HG02610 (cell line): ENCODE measurements at regions not wholly inside any gene's neighbourhood (a gene's known extent, or its start where the extent isn't known, plus 50 kb on each side); places are given as distances from the start of the nearest gene placed in this dataset.
"Not testable (repeated sequence)": the region's sequence is repeated elsewhere in the genome, so short reads cannot be mapped to it uniquely, and the experiment has no call there.

Experiments
- ATAC-seq: cut with Tn5 transposase; IDR thresholded peaks from one replicate; pipeline ENCODE4 v1.9.1; 2021; ENCODE audit warnings: mild to moderate bottlenecking, moderate library complexity; ENCODE audit not compliant: unreplicated experiment

- ATAC-seq = not testable (repeated sequence)
Measured at GRCh38 chr4:9505341-9505740, 61.1 kb downstream of the DEFB131A start.

- ATAC-seq = not testable (repeated sequence)
Measured at GRCh38 chr4:9506672-9507071, 62.5 kb downstream of the DEFB131A start.

DNA sequence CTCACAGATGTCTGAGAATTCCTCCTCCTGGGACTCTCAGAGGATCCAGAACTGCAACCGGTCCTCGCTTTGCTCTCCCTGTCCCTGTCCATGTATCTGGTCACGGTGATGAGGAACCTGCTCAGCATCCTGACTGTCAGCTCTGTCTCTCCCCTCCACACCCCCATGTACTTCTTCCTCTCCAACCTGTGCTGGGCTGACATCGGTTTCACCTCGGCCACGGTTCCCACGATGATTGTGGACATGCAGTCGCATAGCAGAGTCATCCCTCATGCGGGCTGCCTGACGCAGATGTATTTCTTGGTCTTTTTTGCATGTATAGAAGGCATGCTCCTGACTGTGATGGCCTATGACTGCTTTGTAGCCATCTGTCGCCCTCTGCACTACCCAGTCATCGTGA, 68.7 kb downstream of the DEFB131A start:
- not testable (repeated sequence) for ATAC-seq

DNA sequence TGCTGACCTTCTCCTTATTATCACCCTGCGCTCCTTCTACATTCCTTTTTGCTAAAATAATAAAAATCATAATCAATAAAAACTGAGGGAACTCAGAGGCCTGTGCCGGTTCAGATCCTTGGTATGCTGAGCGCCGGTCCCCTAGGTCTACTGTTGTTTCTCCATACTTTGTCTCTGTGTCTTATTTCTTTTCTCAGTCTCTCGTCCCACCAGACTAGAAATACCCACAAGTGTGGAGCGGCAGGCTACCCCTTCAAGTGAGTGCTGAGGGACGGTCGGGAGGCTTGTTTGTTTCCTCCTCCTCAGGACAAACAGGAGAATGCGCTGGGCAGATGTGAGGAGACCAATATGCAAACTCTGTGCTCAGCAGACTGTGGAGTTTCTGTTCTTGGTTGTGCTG, 75.4 kb downstream of the DEFB131A start:
- not testable (repeated sequence) for ATAC-seq

DNA sequence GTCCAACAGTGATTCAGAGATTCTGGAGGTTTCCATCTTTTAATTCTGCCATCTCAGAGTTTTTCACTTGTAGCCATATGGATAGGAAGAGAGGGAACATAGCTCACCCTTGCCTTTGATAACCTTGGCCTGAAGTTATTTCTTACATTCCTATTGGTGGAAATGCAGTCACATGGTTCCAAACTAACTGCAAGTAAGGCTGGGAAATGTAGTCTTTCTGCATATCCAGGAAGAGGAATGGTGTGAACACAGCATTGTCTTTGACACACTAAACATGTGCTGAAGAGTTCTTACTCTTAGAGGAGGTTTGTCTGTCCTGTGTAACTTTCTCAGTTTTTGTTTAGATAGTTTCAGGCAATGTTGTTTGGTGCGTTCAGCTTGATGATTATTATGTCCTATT, 78.7 kb downstream of the DEFB131A start:
- ATAC-seq = not testable (repeated sequence)

DNA sequence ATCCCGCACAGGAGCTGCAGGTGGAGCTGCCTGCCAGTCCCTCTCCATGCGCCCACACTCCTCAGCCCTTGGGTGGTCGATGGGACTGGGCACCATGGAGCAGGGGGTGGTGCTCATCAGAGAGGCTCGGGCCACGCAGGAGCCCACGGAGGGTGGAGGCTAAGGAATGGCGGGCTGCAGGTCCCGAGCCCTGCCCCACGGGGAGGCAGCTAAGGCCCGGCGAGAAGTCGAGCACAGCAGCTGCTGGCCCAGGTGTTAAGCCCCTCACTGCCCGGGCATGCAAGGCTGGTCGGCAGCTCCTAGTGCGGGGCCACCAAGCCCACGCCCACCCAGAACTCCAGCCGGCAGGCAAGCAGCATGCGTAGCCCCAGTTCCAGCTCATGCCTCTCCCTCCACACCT, 80.2 kb downstream of the DEFB131A start:
- ATAC-seq = not testable (repeated sequence)

- not testable (repeated sequence) for ATAC-seq
Measured at GRCh38 chr4:9532134-9532862, 88.1 kb downstream of the DEFB131A start.

DNA sequence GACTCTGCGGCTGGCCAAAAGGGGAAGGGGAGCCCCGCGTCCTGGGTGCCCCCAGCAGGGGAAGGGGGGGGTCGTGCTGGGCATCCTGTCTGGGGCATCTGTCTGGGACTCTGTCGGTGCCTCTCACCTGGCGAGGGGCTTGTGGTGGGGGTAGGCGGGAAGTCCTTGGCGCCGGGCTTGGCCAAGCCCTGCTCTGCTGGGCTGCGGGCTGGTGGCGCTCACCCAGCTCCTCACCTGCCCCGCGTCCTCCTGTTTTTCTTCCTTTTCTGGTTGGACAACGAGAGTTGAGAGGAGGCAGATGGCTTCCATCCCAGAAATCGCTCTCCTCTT, 88.6 kb downstream of the DEFB131A start:
- ATAC-seq = not testable (repeated sequence)

- ATAC-seq = not testable (repeated sequence)
Measured at GRCh38 chr4:9537101-9537500, 92.9 kb downstream of the DEFB131A start.

GRCh38 chr4:9539939-9540520, 95.8 kb downstream of the DEFB131A start:
- ATAC-seq = not testable (repeated sequence)

- not testable (repeated sequence) for ATAC-seq
Measured at GRCh38 chr4:9541388-9541915, 97.2 kb downstream of the DEFB131A start.

DNA sequence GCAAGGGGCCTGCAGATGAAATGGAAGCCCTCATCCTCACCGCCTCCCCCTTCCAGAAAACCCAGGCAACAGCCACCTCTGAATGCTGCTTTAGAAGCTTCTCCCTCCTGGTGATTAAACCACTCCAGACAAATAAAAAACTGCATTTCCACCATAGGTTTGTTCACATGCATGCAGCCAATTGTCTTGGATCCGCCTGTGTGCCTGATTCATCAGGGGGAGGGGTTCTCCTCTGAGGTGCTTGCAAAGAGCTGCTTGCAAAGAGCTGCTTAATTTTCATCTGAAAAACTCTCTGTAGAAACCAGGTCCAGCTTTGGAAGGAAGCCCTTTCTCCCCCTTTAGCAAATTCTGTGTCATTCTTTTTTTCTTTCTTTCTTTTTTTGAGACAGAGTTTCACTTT, 100.6 kb downstream of the DEFB131A start:
- ATAC-seq = not testable (repeated sequence)

- not testable (repeated sequence) for ATAC-seq
Measured at GRCh38 chr4:9547470-9547869, 103.3 kb downstream of the DEFB131A start.

- not testable (repeated sequence) for ATAC-seq
Measured at GRCh38 chr4:9556076-9556475, 111.9 kb downstream of the DEFB131A start.

DNA sequence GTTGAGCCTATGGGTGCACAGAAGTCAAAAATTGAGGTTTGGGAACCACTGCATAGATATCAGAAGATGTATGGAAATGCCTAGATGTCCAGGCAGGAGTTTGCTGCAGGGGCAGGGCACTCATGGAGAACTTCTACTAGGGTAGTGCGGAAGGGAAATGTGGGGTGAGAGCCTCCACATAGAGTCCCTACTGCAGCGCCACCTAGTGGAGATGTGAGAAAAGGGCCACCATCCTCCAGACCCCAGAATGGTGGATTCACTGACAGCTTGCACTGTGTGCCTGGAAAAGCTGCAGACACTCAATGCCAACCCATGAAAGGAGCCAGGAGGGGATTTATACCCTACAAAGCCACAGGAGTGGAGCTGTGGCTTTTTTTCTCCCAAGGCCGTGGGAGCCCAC, 133.7 kb downstream of the DEFB131A start:
- not testable (repeated sequence) for ATAC-seq

- not testable (repeated sequence) for ATAC-seq
Measured at GRCh38 chr4:9582880-9583279, 138.7 kb downstream of the DEFB131A start.

DNA sequence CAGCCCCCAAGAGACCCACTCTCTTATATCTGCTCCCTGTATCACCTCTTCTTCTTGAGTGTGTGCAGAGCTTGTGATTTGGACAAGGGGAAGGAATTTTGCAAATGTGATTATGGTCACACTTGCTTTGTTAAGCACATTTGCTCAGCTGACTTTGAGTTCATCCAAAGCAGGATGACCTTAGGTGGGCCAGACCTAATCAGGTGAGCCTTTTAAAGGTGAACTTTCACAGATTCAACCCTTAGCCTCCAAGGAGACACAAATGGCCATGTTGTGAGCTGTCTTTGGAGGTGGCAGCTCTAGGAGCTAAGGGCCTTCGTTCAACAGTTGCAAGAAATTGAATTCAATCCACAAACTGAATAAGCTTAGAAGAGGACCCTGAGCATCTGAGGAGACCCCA, 147.8 kb downstream of the DEFB131A start:
- ATAC-seq = no peak

DNA sequence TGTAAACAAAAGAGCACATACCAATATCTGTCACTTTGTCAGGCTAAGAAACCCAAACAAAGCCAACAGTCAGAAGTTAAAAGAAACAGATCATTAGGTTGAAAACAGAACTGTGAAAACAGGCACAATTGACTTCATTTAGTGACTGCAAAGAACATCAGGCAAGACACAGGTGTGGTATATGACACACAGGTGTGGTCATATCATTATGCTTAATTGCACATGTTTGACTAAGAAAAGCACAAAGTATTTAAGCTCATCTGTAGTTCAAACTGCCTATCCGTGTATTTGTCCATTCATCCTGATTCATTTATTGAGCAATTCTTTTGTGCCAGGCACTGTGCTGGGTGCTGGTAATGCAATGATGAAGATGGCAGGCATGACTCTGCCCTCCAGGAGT, 150.7 kb downstream of the DEFB131A start:
- no peak for ATAC-seq

DNA sequence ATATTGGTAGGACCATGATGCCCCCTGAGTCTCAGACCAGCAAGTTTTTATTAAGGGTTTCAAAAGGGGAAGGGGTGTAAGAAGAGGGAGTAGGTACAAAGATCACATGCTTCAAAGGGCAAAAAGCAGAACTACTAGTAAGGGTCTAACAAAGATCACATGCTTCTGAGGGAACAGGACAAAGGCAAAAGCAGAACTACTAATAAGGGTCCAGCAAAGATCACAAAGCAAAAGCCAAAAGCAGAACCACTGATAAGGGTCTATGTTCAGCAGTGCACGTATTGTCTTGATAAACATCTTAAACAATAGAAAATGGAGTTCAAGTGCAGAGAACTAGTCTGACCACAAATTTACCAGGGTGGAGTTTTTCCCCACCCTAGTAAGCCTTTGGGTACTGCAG, 151.3 kb downstream of the DEFB131A start:
- not testable (repeated sequence) for ATAC-seq

DNA sequence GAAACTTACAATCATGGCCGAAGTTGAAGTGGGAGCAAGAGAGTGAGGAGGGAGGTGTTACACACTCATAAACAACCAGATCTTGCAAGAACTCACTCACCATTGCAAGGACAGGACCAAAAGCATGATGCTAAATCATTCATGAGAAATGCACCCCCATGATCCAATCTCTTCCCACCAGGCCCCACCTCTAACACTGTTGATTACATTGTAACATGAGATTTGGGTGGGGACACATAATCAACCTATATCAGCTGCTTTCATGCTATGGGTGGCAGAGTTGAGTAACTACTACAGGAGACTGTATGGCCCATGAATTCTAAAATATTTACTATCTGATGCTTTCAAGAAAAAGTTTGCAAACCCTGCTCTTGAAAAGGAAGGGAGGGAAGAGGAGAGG, 155.1 kb downstream of the DEFB131A start:
- ATAC-seq = no peak

GRCh38 chr4:9600246-9600645, 156.0 kb downstream of the DEFB131A start:
- ATAC-seq = no peak

GRCh38 chr4:9602389-9602914, 158.2 kb downstream of the DEFB131A start:
- no peak for ATAC-seq
